Activated CD4-positive, alpha-beta T cell treated with anti-CD3 and anti-CD28 coated beads, Interleukin-2, amount 50 U/mL, for 4 hours (primary cell): ENCODE measurements at regions not wholly inside any gene's neighbourhood (a gene's known extent, or its start where the extent isn't known, plus 50 kb on each side); places are given as distances from the start of the nearest gene placed in this dataset.
A peak's percentile ranks its signal among the peaks of the same experiment; 100 is the strongest.

Experiments used
- DNase-seq, 2 experiments: peaks; one replicate each; pipeline ENCODE4 v3.0.0-alpha.2; 2020

DNA sequence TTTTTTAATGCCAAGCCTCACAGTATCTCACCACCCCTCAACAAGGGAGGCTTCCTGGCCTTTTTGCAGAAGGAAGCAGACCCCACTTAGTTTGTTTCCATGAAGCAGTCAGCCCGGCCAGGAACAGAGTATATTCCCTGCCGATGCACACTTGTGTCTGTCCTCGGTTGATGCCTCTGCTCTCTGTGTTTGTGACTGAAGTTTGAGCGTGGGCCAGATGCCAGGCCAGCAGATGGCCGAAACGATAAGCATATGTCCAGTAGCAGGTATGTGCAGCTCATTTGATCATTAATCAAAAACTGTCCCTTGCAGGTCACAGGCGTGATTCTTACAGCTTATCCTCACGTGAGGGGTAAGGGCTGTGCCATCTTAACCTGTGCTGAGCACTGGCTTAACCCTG, 144.0 kb downstream of the IRS2 start:
- DNase-seq, result no peak

DNA sequence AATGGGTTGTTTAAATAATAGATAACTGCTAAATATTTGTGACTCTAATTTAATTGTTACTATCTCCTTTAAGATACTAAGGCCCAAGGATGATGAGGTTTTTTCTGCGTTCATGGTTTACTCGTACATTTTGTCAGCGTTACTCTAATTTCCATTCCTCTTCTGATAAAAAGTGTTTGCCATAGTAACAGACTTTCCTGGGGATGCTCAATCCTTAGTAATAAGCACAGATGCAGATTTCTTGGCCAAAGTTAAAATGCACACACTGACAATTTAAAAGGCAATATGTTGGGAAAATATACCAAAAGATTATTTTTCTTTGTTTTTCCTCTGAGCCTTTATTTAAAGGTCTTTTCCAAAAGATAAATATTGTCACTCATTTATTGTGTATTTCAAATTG, 149.6 kb downstream of the IRS2 start:
- no peak for DNase-seq

GRCh38 chr13:109631069-109631468, 155.3 kb downstream of the IRS2 start:
- DNase-seq, result no peak

DNA sequence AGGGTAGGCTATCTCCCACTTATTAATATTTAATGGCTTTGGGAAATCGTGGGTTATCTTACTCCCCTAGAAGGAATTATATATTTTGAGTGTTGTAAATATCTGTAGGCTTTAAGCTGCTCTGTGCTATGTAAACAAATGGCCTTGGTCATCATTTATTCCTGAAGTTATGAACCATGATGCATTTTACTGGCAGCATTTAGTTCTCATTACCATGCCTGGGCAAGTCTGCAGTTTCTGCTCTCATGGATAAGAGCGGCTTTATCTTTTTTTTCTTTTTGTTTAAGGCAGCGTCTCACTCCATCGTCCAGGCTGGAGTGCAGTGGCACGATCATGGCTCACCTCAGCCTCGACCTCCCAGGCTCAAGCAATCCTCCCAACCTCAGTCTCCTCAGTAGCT, 156.1 kb downstream of the IRS2 start:
- DNase-seq, result no peak

DNA sequence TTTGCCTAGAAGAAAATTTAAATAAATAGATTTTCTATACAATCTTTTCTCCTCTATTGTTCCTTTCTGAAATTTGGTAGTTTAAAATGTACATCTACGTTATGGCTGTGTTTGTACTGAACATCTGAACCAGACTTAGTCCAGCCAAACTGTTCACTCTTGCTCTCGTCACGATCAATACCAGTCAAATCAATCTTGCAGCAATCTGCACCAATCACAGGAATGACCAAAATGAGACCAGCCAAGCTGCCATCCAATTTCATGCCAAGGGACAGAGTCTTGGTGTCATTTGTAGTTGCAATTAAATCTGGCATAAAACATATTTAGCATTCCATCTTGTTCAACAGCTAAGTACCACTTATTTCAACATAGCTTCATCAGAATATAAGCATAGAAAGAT, 156.6 kb downstream of the IRS2 start:
- DNase-seq, result no peak

DNA sequence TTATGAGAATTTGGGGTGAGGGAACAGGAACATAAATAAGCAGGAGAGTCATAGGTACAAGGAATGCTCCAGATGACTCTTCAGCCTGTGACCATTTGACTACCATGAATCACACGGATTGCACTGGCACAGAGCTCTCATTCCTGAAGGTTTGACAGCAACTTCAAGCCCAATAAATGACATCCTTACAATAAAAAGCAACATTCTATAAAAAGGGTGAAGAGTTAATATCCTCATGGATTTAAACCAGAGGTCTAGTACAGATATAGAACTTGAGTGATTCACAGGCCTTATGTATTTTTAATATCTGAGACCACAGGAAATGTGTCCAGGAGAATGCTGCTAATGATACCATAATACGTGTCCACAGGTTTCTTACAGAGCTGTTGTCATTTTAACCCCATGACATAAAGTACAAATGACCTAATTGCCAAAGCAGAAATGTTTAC, 158.1 kb downstream of the IRS2 start:
- no peak for DNase-seq

DNA sequence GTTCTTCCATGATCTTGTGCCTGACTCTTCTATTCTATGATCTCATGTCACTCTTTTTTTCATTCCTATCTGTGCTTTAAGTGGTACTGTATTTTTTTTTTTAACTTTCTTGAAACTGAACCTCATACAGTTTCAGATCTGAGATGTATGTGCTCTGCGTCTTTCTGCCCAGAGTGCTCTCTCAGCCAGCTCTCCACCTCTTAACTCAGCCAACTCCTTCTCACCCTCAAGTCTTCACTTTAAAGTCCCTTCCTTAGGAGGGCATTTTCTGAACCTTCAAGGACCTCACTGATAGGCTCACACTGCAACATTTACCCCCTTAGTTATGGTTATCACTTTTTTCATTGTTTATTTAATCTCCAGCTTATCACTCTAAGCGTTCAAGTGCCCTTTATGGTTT, 158.7 kb downstream of the IRS2 start:
- no peak for DNase-seq

DNA sequence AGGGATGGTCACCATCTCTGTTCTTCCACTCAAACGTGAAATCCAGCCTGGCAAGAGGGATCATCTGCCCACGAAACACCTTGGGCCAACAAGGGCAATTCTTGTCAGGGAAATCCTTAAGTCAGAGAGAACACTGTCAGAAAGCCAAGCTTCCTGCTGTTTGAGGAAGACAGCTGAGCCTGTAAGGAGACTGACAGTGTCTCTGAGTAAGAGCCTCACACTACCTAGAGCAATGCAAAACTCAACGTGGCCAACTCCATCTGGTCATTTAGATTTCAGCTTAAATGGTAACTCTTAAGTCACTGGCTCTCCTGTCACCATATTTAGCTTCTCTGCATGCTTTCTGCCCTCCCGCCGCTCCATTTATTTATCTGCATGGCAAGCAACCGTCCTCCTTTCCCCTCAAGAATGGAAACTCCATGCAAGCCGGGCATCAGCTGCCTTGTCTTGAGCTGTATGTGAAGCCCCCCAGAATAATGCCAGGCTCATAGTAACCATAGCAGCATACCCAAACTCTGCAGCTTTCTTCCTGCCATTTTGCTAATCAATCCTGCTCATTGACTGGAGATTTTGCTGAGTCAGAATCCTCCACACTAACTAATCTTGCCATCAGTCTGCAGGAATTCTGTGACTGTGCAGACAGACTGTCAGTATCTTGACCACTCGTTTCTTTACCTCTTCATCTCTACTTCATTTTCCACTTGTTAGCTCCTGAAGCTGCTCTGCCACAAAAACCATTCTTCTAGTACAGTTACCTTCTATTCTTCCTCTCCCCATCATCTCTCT, 159.8 kb downstream of the IRS2 start:
- no peak for DNase-seq

DNA sequence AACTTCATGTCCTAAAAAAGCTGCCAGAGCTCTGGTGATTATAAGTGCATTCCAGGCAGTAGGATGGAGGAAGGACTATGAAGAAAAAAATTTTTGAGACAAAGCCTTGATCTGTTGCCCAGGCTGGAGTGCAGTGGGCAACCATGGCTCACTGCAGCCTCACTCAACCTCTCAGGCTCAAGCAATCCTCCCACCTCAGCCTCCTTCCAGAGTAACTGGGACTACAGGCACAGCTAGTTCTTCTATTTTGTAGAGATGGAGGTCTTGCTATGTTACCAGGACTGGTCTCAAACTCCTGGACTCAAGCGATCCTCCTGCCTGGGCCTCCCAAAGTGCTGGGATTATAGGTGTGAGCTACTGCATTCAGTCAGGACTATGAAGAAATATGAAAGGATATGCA, 161.2 kb downstream of the IRS2 start:
- no peak for DNase-seq

DNA sequence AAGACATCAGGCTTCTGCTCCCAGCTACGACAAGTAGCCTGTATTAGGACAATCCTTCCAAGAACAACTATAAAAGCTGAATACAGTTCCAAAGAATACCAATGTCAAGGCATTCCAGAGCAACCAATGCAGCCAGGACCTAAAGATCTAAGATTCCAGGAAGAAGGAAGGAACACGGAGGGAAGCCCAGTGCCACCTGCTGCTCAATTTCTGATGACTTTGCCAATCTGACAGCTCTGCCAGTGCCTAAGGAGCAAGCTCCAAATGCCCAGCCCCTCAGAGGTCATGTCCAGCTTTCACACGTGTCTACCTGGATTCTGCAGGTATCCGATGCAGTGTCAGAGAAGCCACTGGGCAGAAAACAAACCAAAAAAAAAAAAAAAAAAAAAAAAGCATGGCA, 164.4 kb downstream of the IRS2 start:
- no peak for DNase-seq

DNA sequence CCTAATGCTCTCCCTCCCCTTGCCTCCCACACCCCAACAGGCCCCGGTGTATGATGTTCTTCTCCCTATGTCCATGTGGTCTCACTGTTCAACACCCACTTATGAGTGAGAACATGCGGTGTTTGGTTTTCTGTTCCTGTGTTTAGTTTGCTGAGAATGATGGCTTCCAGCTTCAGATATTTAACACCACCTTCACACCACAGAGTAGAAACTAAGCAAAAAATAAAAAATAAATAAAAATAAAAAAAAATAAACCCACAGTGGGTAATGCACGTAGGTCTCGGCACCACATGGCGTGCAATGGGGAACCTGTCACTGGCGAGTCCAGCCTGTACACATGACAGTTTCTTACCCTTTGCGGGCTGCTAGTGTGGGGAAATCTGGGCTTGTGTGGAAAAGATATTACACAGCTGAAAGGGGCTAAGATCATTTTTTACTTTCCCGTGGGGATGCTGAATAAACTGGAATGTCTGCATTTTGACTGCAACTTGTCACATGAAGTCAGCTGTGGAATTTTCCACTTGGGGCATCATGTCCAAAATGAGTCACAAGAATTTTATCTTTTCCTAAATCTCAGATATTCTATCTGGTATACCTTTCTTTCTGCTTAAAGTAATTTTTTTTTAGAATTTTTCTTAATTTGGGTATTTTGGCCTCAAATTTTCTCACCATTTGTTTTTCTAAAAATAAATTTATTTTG, 170.5 kb downstream of the IRS2 start:
- DNase-seq, result no peak

DNA sequence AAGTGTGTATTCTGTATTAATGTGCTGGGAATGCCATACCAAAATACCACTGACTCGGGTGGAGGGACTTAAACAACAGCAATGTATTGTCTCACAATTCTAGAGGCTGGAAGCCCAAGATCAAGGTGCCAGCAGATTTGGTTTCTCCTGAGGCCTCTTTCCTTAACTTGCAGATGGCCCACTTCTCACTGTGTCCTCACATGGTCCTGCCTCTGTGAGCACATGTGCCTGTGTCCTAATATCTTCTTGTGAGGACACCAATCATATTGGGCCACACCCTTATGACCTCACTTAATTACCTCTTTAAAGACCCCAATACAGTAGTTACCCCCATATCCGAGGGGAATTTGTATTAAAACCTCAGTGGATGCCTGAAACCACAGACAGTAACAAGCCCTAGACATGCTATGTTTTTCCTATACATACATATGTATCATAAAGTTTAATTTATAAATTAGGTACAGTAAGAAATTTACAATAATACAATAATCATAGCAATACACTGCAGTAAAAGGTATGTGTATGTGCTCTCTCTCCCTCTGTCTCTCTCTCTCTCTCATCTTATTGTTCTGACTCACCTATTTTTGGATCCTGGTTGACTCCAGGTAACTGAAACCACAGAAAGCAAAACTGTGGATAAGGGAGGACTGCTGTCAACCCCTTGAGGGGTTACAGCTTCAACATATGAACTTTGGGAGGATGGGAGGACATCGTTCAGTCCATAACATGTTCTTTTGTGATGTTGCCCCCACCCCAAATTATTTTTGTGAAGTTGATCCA, 174.3 kb downstream of the IRS2 start:
- no peak for DNase-seq

GRCh38 chr13:109610517-109610916, 175.9 kb downstream of the IRS2 start:
- peak; percentile 3 to 21 for DNase-seq

DNA sequence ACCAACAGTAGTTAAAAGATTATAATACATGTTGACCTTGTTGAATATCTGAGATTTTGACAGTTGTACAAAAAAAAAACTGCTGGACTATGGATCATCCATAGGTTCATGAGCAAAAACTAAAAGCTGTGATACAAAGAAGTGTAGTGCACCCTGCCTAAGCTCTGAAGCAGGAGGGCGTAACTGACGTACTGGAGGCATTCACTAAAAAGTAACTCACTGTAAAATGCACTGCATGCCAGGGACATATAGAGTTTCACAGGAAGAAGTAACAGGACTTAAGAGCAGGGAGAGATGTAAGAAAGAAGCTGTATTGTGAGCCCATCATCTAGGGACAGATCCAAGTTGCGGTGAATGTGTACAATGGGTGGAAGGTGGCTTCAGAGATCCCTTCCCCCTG, 177.9 kb downstream of the IRS2 start:
- DNase-seq, result no peak

GRCh38 chr13:109608059-109608458, 178.3 kb downstream of the IRS2 start:
- DNase-seq, result no peak

DNA sequence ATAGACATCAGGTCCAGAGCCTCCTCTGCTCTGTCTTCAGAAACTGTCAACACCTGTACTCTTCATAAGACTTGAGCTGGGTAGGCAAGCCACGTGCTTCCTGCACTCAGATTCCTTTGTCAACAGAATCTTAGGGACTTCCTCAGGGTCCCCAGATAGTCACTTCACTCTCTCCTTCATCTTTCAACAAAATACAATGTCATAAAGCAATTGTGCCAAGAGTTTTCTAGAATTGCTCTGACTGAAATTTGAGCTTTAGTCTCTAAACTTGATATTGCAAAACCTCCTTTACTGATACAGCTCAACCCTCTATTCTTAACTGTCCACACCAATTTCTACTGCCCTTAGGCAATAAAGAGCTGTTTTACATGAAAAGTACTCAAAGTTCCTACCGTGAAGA, 179.9 kb downstream of the IRS2 start:
- DNase-seq, result no peak

GRCh38 chr13:109605846-109606245, 180.5 kb downstream of the IRS2 start:
- DNase-seq, result no peak

DNA sequence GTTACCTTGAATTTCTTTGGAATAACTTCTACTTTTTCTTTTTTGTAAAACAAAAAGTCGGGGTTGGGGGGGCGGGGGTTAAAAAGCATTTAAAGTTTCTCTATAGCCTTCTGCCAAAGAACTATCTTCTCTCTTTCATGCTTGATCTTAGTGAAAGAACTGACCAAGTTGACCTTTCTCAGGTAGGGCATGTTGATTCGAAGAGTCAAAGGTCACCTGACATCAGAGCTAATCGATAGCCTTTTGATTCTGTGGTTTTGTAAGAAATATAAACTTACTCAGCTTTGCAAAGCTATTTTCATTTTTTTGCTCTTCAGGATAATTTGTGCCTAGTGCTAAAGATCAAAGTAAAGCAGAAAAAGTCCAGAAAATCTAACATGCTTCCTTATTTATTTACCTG, 181.5 kb downstream of the IRS2 start:
- DNase-seq, result no peak

- DNase-seq, result no peak
Measured at GRCh38 chr13:109602356-109602755, 184.0 kb downstream of the IRS2 start.

- no peak for DNase-seq
Measured at GRCh38 chr13:109599901-109600657, 186.3 kb downstream of the IRS2 start.

- no peak for DNase-seq
Measured at GRCh38 chr13:109595471-109595870, 190.9 kb downstream of the IRS2 start.

- no peak for DNase-seq
Measured at GRCh38 chr13:109593230-109593629, 193.2 kb downstream of the IRS2 start.

DNA sequence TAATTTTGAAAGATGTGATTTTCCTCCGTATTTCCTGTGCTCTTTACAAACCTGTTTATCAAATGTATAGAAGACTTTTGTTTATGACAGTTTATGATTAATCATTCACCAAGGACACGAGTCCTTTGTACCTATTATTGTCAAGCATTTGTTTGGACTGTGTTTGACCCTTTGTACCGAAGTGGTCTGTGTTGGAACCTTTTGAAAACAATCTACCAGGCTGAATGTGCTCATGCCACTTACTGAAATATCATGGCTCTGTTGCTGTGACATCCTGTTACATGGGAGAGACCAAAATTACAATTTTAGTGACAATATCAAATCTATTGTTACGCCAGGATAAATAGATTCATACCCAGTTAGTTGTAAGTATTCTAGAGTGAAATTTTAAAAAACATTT, 193.6 kb downstream of the IRS2 start:
- no peak for DNase-seq
